Sigmoid colon (tissue), 6 donors: ENCODE measurements at regions not wholly inside any gene's neighbourhood (a gene's known extent, or its start where the extent isn't known, plus 50 kb on each side); places are given as distances from the start of the nearest gene placed in this dataset.

Source experiments
- DNase-seq: peaks from one replicate; pipeline ENCODE4 v3.0.0-alpha.2; 2019
- H3K27ac ChIP-seq, 4 donors: fragments of 200-600 bp; sonication (generic); one replicate each; pipeline ENCODE4 v1.5.1; 2016 to 2019; ENCODE audit warnings: mild to moderate bottlenecking in 1 of 4
- H3K27me3 ChIP-seq, 3 donors: fragments of 200-600 bp; sonication (generic); one replicate each; pipeline ENCODE4 v1.5.1; 2019; ENCODE audit warnings: mild to moderate bottlenecking in 1 of 3
- H3K36me3 ChIP-seq, 4 donors: fragments of 200-600 bp; sonication (generic); one replicate each; pipeline ENCODE4 v1.5.1; 2016 to 2019
- H3K4me1 ChIP-seq, 4 donors: fragments of 200-600 bp; sonication (generic); one replicate each; pipeline ENCODE4 v1.5.1; 2017 to 2019
- H3K4me3 ChIP-seq, 4 donors: fragments of 200-600 bp; sonication (generic); one replicate each; pipeline ENCODE4 v1.5.1; 2017 to 2019; ENCODE audit warnings: mild to moderate bottlenecking in 2 of 4, moderate library complexity in 1 of 4
- H3K9me3 ChIP-seq, 4 donors: fragments of 200-600 bp in 3 of 4; sonication (generic) in 3 of 4; one replicate each; pipeline versions ENCODE4 v1.5.1 to v1.6.1; 2013 to 2019
- EP300 ChIP-seq, 4 donors: sonication (generic); formaldehyde crosslinking; IDR thresholded peaks; one replicate each; pipeline ENCODE4 v1.6.1; 2017; ENCODE audit warnings: antibody characterized with exemption in 4 of 4
- POLR2A ChIP-seq, 2 donors: fragments of 450-650 bp; IDR thresholded peaks; one replicate each; pipeline ENCODE4 v1.6.1; 2016; ENCODE audit warnings: antibody characterized with exemption in 2 of 2, mild to moderate bottlenecking in 2 of 2, moderate library complexity in 2 of 2
- POLR2AphosphoS5 ChIP-seq, 4 donors: sonication (generic); formaldehyde crosslinking; IDR thresholded peaks; one replicate each; pipeline ENCODE4 v1.6.1; 2017; ENCODE audit warnings: antibody characterized with exemption in 4 of 4
- whole genome bisulfite sequencing, 2 donors: extraction: QIAGEN DNeasy Blood & Tissue Kit; methylation state at CpG; one replicate each; pipeline ENCODE4 v1.1.7; 2013; 5-methylcytosine and 5-hydroxymethylcytosine counted together
- intact Hi-C: fragments of 100-400 bp; cut with DNase I; formaldehyde crosslinking; loops from one replicate; pipeline ENCODE4 v1.15.1; 2023
- TF ChIP-seq, protein P1 (sequence below), 4 experiments: fragments of 450-650 bp in 3 of 4; fragments of 200-600 bp in 1 of 4; IDR thresholded peaks; one replicate each; pipeline ENCODE4 v1.5.1; 2016 to 2019; ENCODE audit warnings: antibody characterized with exemption in 4 of 4, mild to moderate bottlenecking in 3 of 4, moderate library complexity in 2 of 4
- donor health status: healthy with polysubstance abuse.
- donor health status: healthy.

DNA sequence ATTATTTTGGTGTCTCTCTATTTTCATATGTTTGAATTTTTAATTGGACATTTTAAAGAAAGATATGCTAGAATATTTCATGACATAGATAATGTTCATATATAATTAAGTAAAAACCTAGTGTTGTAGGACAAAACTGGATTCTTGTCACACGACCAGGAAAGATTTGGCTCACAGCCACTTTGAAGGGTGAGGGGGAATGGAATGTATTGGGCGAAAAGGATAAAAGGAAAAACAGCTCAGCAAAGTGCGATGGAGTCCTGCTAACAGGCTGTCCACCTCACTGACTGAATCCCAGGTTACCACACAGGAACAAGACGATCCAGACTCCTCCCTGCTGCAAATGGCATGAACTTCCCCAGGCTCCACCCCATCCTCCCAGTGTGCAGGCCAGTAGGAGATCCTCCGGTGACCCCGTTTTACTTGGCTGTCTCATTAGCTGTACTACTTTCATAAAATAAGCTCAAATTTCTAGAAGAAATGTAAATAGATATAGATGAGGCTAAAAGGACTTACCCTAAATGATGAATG, 186.2 kb downstream of the CD47 start:
- DNase-seq: no peak
- no peaks in the 10 kb centered on the region for H3K9me3 ChIP-seq
- 73 to 74% methylated on average over 6 of the region's 6 CpGs for WGBS, 2 donors
- no peaks in the 10 kb centered on the region for H3K36me3 ChIP-seq
- TF ChIP-seq EP300 (IDR thresholded peaks at IDR 0.05) (no peak), POLR2AphosphoS5 (IDR thresholded peaks at IDR 0.05) (no peak), POLR2A (IDR thresholded peaks at IDR 0.05) (no peak)
- TF ChIP-seq, protein P1, sequence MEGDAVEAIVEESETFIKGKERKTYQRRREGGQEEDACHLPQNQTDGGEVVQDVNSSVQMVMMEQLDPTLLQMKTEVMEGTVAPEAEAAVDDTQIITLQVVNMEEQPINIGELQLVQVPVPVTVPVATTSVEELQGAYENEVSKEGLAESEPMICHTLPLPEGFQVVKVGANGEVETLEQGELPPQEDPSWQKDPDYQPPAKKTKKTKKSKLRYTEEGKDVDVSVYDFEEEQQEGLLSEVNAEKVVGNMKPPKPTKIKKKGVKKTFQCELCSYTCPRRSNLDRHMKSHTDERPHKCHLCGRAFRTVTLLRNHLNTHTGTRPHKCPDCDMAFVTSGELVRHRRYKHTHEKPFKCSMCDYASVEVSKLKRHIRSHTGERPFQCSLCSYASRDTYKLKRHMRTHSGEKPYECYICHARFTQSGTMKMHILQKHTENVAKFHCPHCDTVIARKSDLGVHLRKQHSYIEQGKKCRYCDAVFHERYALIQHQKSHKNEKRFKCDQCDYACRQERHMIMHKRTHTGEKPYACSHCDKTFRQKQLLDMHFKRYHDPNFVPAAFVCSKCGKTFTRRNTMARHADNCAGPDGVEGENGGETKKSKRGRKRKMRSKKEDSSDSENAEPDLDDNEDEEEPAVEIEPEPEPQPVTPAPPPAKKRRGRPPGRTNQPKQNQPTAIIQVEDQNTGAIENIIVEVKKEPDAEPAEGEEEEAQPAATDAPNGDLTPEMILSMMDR (IDR thresholded peaks at IDR 0.05): no peak
- no peak overlapping the region for H3K4me3 ChIP-seq
- no peaks in the 10 kb centered on the region for H3K27me3 ChIP-seq
- H3K4me1 ChIP-seq: peaks cover 0 to 4% (median 0%) of the 10 kb centered on the region in 4 donors
- intact Hi-C loops: no loop called here
- H3K27ac ChIP-seq: no peak overlapping the region

DNA sequence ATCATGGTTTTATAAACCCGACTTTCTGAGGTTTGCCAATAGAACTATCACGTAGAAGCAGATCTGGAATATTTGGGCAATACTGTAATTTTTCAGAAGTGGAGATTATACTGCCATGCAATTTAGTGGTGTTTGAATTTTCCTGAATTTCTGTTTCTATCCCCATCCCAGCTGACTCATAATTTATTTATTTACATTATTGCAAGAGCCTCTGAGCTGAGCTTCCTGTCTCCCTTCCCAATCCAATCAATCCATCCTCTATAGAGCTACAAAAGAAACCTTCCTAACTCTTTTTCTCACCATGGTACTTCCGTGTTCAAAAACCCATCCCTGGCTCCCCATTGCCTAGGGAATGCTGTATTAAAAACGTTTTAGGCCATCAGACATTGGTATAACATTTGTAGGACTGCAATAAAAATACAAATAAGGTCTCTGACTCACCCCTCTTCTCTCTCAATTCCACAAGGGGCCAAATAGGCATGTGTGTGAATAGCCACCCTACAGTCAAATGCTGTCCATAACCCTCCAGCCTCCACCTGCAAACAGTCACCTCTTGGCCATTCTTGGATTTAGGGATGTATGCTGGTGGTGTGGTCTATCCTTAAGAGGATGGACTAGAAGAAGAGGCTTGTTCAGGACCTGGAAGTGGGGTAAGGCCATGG, 190.7 kb downstream of the CD47 start:
- Histone ChIP-seq H3K9me3 (no peaks in the 10 kb centered on the region), H3K27me3 (no peaks in the 10 kb centered on the region), H3K4me1 (peaks cover 0 to 4% (median 0%) of the 10 kb centered on the region in 4 donors), H3K27ac (no peak overlapping the region), H3K4me3 (no peak overlapping the region), H3K36me3 (no peaks in the 10 kb centered on the region)
- intact Hi-C loops: no loop called here
- DNase-seq: no peak
- 69 to 79% methylated on average over 4 of the region's 4 CpGs for WGBS, 2 donors
- TF ChIP-seq POLR2A (IDR thresholded peaks at IDR 0.05) (no peak), POLR2AphosphoS5 (IDR thresholded peaks at IDR 0.05) (no peak), EP300 (IDR thresholded peaks at IDR 0.05) (no peak)
- TF ChIP-seq, protein P1 (IDR thresholded peaks at IDR 0.05): no peak

DNA sequence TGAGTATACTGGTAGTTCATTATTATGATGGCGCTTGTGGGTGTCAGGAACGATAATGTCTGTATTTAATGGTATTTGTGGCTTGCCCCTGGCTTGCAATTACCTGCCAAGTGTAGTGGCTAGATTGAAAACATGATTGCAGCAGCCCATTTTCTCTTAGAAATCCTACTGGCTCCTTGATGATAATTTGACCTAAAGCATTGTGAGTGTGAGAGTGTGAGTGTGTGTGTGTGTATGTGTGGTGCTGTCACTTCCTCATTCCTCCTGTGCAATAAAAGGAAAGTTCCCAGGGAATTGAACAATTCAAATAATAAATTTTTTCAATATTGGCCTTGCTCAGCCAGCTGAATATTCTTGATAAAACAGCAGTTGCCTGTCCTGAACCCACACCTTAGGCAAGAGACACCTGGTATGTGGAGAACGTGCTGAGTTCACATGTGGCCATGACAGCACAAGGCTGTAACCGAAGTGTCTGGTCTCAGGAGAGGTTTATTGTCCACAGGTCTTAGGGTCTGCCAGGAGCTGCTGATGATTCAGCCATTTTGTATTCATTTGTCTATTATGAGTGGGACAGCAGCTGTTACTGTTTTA, 193.3 kb downstream of the CD47 start:
- no peaks in the 10 kb centered on the region for H3K9me3 ChIP-seq
- H3K4me1 ChIP-seq: no peaks in the 10 kb centered on the region
- no peaks in the 10 kb centered on the region for H3K36me3 ChIP-seq
- TF ChIP-seq EP300 (IDR thresholded peaks at IDR 0.05) (no peak), POLR2A (IDR thresholded peaks at IDR 0.05) (no peak), POLR2AphosphoS5 (IDR thresholded peaks at IDR 0.05) (no peak)
- TF ChIP-seq, protein P1 (IDR thresholded peaks at IDR 0.05): no peak
- no peaks in the 10 kb centered on the region for H3K27me3 ChIP-seq
- WGBS, 2 donors: 28 to 67% methylated on average over 4 of the region's 4 CpGs
- H3K27ac ChIP-seq: no peak overlapping the region
- intact Hi-C loops: no loop called here
- H3K4me3 ChIP-seq: no peak overlapping the region
- DNase-seq: no peak

DNA sequence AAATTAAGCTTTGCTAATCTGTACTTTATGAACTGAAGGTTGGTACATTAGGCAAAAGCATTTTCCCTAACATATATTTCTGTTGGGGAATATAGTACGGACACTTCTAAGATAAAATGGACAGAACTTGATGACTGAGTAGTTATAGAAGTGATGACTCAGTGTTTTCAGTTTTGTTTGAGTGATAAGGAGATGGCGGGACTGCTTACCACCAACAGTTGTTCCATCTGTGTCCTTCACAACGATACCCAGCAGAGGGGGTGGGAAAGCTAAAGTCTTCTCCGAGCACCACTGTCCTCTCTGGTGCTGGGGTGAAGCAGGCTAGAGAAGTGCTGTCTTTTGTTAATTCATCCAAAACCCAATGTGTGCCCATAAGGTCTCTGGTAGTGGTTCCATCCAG, 195.8 kb downstream of the CD47 start:
- no peak overlapping the region for H3K27ac ChIP-seq
- TF ChIP-seq POLR2AphosphoS5 (IDR thresholded peaks at IDR 0.05) (no peak), POLR2A (IDR thresholded peaks at IDR 0.05) (no peak)
- TF ChIP-seq, protein P1 (IDR thresholded peaks at IDR 0.05): no peak
- no peaks in the 10 kb centered on the region for H3K9me3 ChIP-seq
- H3K36me3 ChIP-seq: no peaks in the 10 kb centered on the region
- no peak overlapping the region for H3K4me3 ChIP-seq
- no peaks in the 10 kb centered on the region for H3K27me3 ChIP-seq
- intact Hi-C loops: no loop called here
- 86 to 91% methylated on average over 4 of the region's 4 CpGs for WGBS, 2 donors
- DNase-seq: no peak
- no peaks in the 10 kb centered on the region for H3K4me1 ChIP-seq
